ENCODE measurements at regions not wholly inside any gene's neighbourhood (a gene's known extent, or its start where the extent isn't known, plus 50 kb on each side); places are given as distances from the start of the nearest gene placed in this dataset.
"Not testable (repeated sequence)": the region's sequence is repeated elsewhere in the genome, so short reads cannot be mapped to it uniquely, and the experiment has no call there.

- no peak for DNase-seq (ENCODE audit: low read depth in 2 of 3, low spot score in 1 of 3)
These were observed 653.0 kb upstream of the FAM98A start for GRCh38 chr2:34252111-34252510.

DNA sequence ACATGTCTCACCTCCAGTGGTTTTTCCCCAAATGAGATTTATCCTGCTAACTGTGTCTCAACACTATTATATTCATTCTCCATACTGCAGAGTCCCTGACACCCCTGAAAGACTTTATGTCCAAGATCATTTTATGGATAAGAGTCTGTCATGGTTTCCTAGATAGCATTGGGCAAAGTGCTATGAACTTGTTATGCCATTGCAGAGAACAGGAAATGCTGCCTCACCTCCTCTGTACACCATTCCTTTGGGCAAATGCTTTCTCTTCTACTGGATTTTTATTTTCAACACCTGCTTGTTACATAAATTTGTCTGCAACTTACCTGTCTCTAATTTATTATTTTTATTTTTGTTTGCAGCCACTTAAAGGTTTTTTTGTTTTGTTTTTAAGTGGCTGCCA lies 652.5 kb upstream of the FAM98A start:
- no peak for DNase-seq (ENCODE audit: low read depth in 2 of 3, low spot score in 1 of 3)

GRCh38 chr2:34244195-34244594 lies 645.1 kb upstream of the FAM98A start:
- DNase-seq (ENCODE audit: low read depth in 2 of 3, low spot score in 1 of 3), result no peak

DNA sequence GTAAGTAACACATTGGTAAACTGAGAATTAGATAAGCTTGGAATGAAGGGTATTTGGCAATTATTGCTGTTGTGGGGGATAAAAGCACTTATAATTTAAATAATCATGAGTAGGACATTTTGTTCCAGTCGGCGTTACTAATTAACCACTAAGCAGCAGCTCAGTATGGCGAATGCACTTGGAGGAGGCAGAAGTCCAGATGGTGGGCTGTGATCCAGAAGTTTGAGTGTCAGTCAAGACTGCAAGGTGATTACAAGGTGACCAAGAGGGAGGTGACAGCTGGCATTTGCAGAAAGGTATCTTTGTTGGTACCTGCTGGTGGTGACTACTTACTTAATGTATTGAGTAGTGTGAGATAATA lies 643.6 kb upstream of the FAM98A start:
- no peak for DNase-seq (ENCODE audit: low read depth in 2 of 3, low spot score in 1 of 3)

GRCh38 chr2:34241905-34242762 lies 643.0 kb upstream of the FAM98A start:
- DNase-seq (ENCODE audit: low read depth in 2 of 3, low spot score in 1 of 3), result no peak

DNA sequence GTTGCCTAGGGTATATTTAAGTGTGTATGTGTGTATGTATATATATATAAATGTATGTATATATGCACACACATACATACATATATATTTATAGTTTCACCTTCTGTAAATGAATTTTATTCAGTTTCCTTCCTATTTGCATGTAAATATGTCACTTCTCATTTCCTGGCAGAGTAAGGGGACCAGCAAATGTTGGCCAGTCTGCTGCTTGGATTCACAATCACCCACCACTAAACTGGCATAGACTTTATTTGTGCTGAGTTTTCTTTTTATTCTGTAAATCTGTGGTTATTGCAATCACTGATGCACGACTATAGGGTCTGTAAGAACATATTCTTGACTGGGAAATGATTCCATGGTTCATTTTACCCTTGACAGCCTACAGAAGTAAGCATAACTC lies 640.4 kb upstream of the FAM98A start:
- no peak for DNase-seq (ENCODE audit: low read depth in 2 of 3, low spot score in 1 of 3)

- no peak for DNase-seq (ENCODE audit: low read depth in 2 of 3, low spot score in 1 of 3)
These were observed 635.7 kb upstream of the FAM98A start for GRCh38 chr2:34234823-34235222.

GRCh38 chr2:34229998-34230397 lies 630.9 kb upstream of the FAM98A start:
- DNase-seq (ENCODE audit: low read depth in 2 of 3, low spot score in 1 of 3), result no peak

- DNase-seq (ENCODE audit: low read depth in 2 of 3, low spot score in 1 of 3), result no peak
These were observed 616.1 kb upstream of the FAM98A start for GRCh38 chr2:34215174-34215573.

GRCh38 chr2:34210382-34210781 lies 611.3 kb upstream of the FAM98A start:
- not testable (repeated sequence) for DNase-seq (ENCODE audit: low read depth in 2 of 3, low spot score in 1 of 3)

DNA sequence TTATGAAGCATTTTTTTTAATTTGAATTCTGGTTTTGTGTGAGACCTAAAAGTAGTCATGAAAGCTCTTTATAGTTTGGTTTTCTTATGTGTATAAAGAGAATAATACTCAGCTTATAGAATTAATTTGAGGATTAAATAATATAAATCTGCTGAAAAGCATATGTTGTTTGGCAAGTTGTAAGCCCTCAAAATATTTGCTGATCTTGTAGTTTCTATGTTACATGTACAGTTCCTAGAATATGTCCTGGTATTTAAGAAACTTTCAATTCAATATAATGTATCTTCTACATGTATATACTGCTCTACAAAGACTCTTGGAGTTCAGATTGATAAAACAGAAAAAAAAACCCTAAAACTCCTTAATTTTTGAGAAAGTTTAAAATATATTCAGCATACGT lies 605.5 kb upstream of the FAM98A start:
- no peak for DNase-seq (ENCODE audit: low read depth in 2 of 3, low spot score in 1 of 3)

DNA sequence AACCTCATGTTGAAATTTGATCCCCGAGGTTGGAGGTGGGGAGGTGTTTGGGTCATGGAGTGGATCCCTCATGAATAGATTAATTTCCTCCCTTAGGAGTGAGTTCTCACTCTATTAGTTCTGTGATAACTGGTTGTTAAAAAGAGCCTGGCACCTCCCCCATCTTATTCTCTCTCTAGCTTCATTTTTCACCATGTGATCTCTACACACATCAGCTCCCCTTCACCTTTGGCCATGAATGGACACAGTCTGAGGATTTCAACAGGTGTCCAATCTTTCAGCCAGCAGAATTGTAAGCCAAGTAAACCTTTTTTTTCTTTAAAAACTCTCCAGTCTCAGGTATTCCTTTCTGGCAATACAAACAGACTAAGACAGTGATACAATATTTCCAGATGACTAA lies 602.0 kb upstream of the FAM98A start:
- no peak for DNase-seq (ENCODE audit: low read depth in 2 of 3, low spot score in 1 of 3)

DNA sequence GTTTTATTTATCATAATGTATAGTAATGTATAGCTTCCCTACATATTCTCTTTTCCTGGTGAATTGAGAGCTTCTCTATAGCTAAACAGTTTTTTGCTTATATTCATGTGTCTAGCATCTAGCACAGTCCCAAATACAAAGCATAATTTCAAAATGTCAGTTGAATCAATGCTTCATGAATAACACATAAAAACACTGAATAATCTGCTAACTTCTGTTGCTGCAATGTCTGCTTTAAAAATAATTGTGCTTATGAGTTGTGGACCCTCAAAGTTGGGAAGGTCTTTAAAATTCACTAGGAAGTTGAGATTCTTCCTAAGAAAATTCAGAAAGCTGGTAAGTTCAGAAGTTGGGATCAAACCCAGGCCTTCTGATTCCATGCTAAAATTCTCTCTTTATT lies 600.9 kb upstream of the FAM98A start:
- no peak for DNase-seq (ENCODE audit: low read depth in 2 of 3, low spot score in 1 of 3)

- DNase-seq (ENCODE audit: low read depth in 2 of 3, low spot score in 1 of 3), result no peak
These were observed 594.1 kb upstream of the FAM98A start for GRCh38 chr2:34193164-34193563.

- no peak for DNase-seq (ENCODE audit: low read depth in 2 of 3, low spot score in 1 of 3)
These were observed 589.6 kb upstream of the FAM98A start for GRCh38 chr2:34188464-34189303.

DNA sequence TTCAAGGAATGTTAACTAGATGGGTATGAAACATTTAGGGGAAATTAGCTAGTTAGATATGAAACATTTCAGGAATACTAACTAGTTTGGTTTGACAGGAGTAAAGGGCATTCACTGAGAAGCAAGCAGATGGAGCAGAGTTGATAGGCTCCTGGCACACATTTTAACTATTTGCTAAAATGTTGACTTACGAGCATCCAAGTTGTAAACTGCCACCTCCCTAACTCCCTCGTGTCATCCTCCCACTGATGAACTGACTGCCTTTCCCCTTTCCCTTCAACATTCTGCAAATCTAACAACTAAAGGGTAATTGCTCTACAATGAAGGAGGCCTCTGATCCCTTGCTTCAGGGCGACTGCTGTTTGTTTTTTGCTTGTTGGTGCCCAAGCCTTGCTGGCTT lies 580.4 kb upstream of the FAM98A start:
- no peak for DNase-seq (ENCODE audit: low read depth in 2 of 3, low spot score in 1 of 3)

DNA sequence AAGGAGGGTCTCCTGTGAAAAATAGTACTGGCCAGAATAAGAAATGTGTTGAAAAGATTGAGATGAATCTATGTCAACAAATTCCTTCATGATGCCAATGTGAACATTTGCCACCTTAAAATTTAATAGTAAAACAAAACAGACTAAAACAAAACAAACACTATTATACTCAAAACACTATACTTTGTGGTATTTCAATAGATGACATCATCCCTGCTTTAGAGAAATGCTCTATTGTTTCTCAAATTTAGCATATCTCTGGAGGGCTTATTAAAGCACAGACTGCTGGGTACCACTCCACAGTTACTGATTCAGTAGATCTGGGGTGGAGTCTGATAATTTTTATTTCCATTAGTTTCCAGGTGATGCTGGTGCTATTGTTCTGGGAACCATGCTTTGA lies 579.4 kb upstream of the FAM98A start:
- DNase-seq (ENCODE audit: low read depth in 2 of 3, low spot score in 1 of 3), result no peak

DNA sequence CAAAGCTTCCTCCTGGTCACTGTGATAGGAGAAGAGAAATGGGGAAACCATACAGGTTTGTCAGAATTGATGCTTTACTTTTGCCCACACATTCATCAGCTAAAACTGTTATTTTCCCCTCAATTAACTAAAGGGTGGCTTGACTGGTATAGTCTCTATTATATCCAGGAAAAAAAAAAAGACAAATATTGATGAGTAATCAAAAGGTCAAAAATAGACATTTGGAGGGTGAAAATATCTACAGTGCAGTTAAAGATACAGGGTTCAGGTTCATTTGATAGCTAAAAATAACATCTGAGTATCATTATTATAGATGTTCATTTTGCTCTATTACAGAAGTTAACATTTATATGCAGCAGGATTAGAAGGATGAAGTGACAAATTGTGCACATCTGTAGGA lies 577.6 kb upstream of the FAM98A start:
- DNase-seq (ENCODE audit: low read depth in 2 of 3, low spot score in 1 of 3), result no peak

DNA sequence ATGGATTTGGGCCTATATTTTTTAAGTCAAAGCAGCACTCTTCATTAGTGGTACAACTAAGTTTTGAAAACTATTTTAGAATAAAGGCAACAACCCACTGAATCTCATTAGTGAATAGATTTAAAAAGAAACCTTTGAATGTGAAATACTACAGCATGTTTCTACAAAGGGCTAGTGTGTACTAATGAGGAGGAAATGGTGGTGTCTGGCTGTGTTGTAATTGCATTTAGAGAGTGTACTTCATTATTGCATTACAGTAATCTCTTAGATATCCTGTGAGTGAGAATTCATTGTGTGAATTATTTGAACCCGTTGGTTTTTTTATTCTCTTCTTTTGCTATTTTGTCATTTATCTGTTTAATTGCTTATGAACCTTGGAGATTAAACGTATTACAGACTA lies 575.4 kb upstream of the FAM98A start:
- DNase-seq (ENCODE audit: low read depth in 2 of 3, low spot score in 1 of 3), result no peak

GRCh38 chr2:34162231-34162630 lies 563.1 kb upstream of the FAM98A start:
- no peak for DNase-seq (ENCODE audit: low read depth in 2 of 3, low spot score in 1 of 3)

DNA sequence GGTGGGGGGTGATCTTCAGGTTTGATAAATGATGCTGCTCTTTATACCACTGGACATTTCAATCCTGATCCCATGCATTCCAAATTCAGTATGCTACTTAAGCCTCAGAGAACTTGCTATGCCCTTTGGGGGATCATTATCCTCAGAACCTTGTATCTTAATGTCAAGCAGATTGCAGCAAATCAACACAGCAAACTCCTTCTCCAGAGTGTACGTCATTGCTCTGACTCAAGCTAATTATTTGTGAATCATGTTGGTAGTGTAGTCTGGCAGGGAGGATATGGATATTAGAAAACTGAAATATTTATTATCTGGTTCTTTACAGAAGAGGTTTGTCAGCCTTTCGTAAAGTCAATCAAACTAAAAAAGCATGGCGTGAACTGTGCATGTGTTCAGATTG lies 562.5 kb upstream of the FAM98A start:
- DNase-seq (ENCODE audit: low read depth in 2 of 3, low spot score in 1 of 3), result no peak

DNA sequence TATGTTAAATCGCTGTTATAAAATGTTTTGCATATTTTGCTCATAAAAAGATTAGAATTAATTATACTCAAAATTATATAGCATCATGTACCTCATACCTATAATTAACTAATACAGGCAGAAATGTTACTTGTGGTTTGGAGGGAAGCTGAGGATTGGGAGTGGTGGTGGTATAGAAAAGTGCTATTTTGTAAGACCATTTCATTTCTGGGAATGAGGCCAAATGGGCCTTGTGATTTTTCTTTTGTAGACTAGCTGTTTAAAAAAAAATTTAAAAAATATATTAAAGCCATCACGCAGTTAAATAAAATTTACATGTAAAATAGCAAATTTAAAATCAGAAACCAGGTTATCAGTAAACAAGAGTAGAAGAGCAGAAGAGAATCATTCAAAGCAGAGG lies 560.8 kb upstream of the FAM98A start:
- no peak for DNase-seq (ENCODE audit: low read depth in 2 of 3, low spot score in 1 of 3)

GRCh38 chr2:34153484-34153883 lies 554.4 kb upstream of the FAM98A start:
- no peak for DNase-seq (ENCODE audit: low read depth in 2 of 3, low spot score in 1 of 3)

All from stimulated activated CD4-positive, alpha-beta T cell treated with anti-CD3 and anti-CD28 coated beads, Interleukin-12 subunit alpha, Interleukin-12 subunit beta, amount 100 ng/mL, for 48 hours (primary cell).